Glutamatergic neuron (in vitro differentiated cells): ENCODE measurements at regions not wholly inside any gene's neighbourhood (a gene's known extent, or its start where the extent isn't known, plus 50 kb on each side); places are given as distances from the start of the nearest gene placed in this dataset.

Experiments
- DNase-seq: peaks from one replicate; pipeline ENCODE4 v3.0.0; 2022
- H3K27ac Mint-ChIP-seq: one replicate; pipeline ENCODE4 v1.8.0; 2020; ENCODE audit warnings: mild to moderate bottlenecking, mixed read lengths, inconsistent platforms; ENCODE audit not compliant: unreplicated experiment
- H3K27me3 Mint-ChIP-seq: one replicate; pipeline ENCODE4 v1.8.0; 2020; ENCODE audit warnings: mild to moderate bottlenecking, moderate library complexity, mixed read lengths, inconsistent platforms; ENCODE audit not compliant: unreplicated experiment
- H3K36me3 Mint-ChIP-seq: one replicate; pipeline ENCODE4 v1.8.0; 2020; ENCODE audit warnings: mild to moderate bottlenecking, mixed read lengths, inconsistent platforms; ENCODE audit not compliant: unreplicated experiment
- H3K4me1 Mint-ChIP-seq: one replicate; pipeline ENCODE4 v1.8.0; 2020; ENCODE audit warnings: mild to moderate bottlenecking, low read depth, mixed read lengths, inconsistent platforms; ENCODE audit not compliant: unreplicated experiment
- H3K4me3 Mint-ChIP-seq: one replicate; pipeline ENCODE4 v1.8.0; 2020; ENCODE audit warnings: mild to moderate bottlenecking, mixed read lengths, inconsistent platforms; ENCODE audit not compliant: unreplicated experiment
- H3K9me3 Mint-ChIP-seq: one replicate; pipeline ENCODE4 v1.8.0; 2020; ENCODE audit warnings: mild to moderate bottlenecking, moderate library complexity, mixed read lengths, inconsistent platforms; ENCODE audit not compliant: unreplicated experiment
- CTCF ChIP-seq: fragments of 200-600 bp; sonication (generic); IDR thresholded peaks from one replicate; pipeline ENCODE4 v1.5.0; 2021; ENCODE audit not compliant: partially characterized antibody, unreplicated experiment

GRCh38 chr17:34447406-34447805, 84.4 kb upstream of the CCL1 start:
- Mint-ChIP-seq H3K27ac (no peak overlapping the region), H3K4me3 (no peak overlapping the region), H3K4me1 (peaks cover 16% of the 10 kb centered on the region), H3K9me3 (peaks cover 4% of the 10 kb centered on the region), H3K36me3 (no peaks in the 10 kb centered on the region), H3K27me3 (no peaks in the 10 kb centered on the region)
- no peak for DNase-seq
- no peak for TF ChIP-seq CTCF

- H3K4me3 Mint-ChIP-seq: no peak overlapping the region
- H3K27me3 Mint-ChIP-seq: peaks cover 2% of the 10 kb centered on the region
- no peak for TF ChIP-seq CTCF
- DNase-seq: no peak
- H3K36me3 Mint-ChIP-seq: no peaks in the 10 kb centered on the region
- peaks cover 6% of the 10 kb centered on the region for H3K9me3 Mint-ChIP-seq
- H3K4me1 Mint-ChIP-seq: peaks cover 37% of the 10 kb centered on the region
- H3K27ac Mint-ChIP-seq: no peak overlapping the region
Observed at GRCh38 chr17:34445101-34445500, 82.1 kb upstream of the CCL1 start.

DNA sequence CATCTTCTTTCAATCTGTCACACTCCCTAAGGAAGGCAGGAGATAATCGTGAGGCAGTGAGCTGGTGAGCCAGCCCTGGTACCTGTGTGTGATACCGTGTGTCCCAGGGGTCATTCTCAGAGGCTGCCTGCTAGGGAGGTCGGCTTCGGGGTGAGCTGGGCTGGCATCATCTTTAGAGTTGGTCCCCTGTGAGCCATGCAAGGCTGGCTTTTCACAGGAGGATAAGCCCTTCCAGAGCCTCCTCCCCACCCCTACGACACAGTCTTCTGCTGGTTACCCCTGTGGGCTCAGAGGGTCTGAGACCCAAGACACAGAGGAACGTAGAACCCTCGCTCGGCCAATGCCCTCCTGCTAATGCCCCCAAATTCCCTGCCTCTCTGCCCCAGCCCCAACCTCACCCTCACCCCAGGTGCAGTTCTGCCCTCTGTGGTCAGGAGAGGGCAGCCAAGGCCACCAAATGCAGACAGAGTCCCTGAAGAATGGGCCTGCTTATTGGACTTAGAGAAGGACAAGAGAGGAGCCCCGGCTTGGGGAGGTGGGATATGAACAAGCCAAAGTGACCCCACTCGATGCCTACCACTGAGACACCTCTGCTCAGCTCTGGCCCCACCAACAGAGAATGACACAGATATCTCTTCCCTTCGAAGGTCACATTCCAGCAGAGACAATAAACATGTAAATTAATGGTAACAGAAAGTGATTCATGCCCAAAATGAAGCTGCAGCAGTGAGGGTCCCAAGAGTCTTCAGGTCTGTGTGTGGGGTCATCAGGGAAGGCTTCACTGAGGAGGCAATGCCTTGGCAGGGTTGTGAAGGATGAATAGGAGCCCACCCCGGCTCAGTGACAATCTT, 80.8 kb upstream of the CCL1 start:
- Mint-ChIP-seq H3K27me3 (peaks cover 3% of the 10 kb centered on the region), H3K36me3 (no peaks in the 10 kb centered on the region), H3K9me3 (peaks cover 6% of the 10 kb centered on the region), H3K4me1 (peaks cover 37% of the 10 kb centered on the region), H3K4me3 (no peak overlapping the region), H3K27ac (no peak overlapping the region)
- DNase-seq: peak; percentile 68
- TF ChIP-seq CTCF: peak; percentile 42

DNA sequence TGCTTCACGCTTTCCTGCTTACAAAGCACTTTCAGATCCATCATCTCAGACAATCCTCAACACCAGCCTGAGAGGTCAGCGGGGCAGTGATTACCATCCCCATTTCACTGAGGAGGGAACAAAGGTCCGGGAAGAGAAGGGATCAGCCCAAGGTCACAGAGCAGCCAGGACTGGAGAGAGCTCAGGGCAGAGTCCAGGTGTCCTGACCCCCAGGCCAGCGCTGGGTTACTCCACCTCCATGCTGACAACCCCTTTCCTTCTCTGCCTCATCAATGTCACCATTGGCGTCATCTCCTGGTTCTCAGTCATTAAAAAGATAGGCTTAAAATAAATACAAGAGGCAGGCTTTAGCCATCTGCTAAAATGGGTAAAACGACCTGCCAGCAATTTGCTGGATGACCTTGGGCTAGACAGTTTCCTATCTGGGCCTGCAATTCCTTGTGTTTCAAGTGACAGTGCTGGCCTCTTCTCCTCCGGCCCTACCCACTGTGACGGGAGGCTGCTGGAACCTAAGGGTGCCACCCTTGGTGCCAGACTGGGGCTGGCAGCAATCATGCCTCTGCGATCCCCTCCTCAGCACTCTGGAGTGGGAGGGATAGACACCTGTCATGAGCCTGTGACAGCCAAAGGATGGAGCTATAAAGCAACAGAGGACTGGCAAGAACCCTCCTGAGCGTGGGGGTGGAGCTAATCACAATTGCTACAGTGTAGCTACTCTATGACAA, 79.5 kb upstream of the CCL1 start:
- H3K4me1 Mint-ChIP-seq: peaks cover 39% of the 10 kb centered on the region
- peaks cover 6% of the 10 kb centered on the region for H3K9me3 Mint-ChIP-seq
- no peaks in the 10 kb centered on the region for H3K36me3 Mint-ChIP-seq
- TF ChIP-seq CTCF: no peak
- H3K4me3 Mint-ChIP-seq: peak overlapping the region; percentile 9
- no peak overlapping the region for H3K27ac Mint-ChIP-seq
- H3K27me3 Mint-ChIP-seq: peaks cover 3% of the 10 kb centered on the region
- no peak for DNase-seq

- Mint-ChIP-seq H3K9me3 (peaks cover 2% of the 10 kb centered on the region), H3K4me1 (peaks cover 21% of the 10 kb centered on the region), H3K4me3 (no peak overlapping the region), H3K27me3 (peaks cover 5% of the 10 kb centered on the region), H3K36me3 (no peaks in the 10 kb centered on the region), H3K27ac (no peak overlapping the region)
- no peak for DNase-seq
- TF ChIP-seq CTCF: no peak
Observed at GRCh38 chr17:34437188-34437587, 74.2 kb upstream of the CCL1 start.
